ENCODE measurements at regions not wholly inside any gene's neighbourhood (a gene's known extent, or its start where the extent isn't known, plus 50 kb on each side); places are given as distances from the start of the nearest gene placed in this dataset.

DNA sequence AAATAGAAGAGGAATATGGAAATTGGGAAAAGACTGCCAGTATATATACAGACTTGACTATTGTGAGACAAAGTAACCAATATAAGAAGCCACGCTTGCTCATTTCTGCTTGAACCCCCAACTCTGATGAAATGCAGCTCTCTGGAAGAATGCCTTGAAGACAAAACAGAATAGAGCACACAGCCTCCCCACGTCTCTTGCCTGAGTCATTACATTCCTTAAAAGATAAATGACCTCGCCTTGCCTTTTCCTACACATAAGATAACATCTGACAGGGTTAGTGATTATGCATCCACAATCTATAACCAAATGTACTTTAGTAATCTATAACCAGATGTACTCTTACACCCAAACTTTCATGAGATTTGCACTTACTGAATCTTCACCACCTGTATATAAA, 141.1 kb upstream of the EEF1E1 start:
- DNase-seq = no peak
- Mint-ChIP-seq H3K27me3 (ENCODE audit: insufficient read depth) (peaks cover 3% of the 10 kb centered on the region; the same call in 1 of the 2 replicates), H3K9me3 (no peaks in the 10 kb centered on the region), H3K4me1 (ENCODE audit: low read depth) (peaks cover 12% of the 10 kb centered on the region), H3K4me3 (no peak overlapping the region), H3K36me3 (ENCODE audit: low read depth) (no peaks in the 10 kb centered on the region), H3K27ac (no peak overlapping the region)
- TF ChIP-seq, protein P1, sequence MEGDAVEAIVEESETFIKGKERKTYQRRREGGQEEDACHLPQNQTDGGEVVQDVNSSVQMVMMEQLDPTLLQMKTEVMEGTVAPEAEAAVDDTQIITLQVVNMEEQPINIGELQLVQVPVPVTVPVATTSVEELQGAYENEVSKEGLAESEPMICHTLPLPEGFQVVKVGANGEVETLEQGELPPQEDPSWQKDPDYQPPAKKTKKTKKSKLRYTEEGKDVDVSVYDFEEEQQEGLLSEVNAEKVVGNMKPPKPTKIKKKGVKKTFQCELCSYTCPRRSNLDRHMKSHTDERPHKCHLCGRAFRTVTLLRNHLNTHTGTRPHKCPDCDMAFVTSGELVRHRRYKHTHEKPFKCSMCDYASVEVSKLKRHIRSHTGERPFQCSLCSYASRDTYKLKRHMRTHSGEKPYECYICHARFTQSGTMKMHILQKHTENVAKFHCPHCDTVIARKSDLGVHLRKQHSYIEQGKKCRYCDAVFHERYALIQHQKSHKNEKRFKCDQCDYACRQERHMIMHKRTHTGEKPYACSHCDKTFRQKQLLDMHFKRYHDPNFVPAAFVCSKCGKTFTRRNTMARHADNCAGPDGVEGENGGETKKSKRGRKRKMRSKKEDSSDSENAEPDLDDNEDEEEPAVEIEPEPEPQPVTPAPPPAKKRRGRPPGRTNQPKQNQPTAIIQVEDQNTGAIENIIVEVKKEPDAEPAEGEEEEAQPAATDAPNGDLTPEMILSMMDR (IDR thresholded peaks at IDR 0.05) = no peak

DNA sequence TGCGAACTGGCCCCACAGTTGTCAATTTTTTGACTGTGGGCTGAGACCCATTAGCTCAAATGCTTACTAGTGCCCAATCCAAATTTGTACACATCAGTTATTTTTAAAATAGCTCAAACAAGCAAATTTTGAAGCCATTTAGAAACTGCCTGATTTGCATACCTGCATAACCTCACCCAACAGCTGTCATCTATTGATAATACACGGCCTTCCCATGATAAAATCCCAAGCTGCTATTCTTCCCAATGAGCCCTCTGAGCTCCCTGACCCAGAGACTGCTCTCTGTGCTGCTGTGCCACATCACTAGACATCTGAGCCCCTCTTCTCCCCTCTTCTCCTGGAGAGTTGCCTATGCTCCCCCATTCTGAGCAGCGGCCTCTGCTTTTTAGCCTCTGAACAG, 140.5 kb upstream of the EEF1E1 start:
- Mint-ChIP-seq H3K27ac (no peak overlapping the region), H3K9me3 (no peaks in the 10 kb centered on the region), H3K4me3 (no peak overlapping the region), H3K27me3 (ENCODE audit: insufficient read depth) (peaks cover 3% of the 10 kb centered on the region), H3K36me3 (ENCODE audit: low read depth) (no peaks in the 10 kb centered on the region), H3K4me1 (ENCODE audit: low read depth) (peaks cover 12% of the 10 kb centered on the region)
- TF ChIP-seq, protein P1 (IDR thresholded peaks at IDR 0.05) = no peak
- no peak for DNase-seq

GRCh38 chr6:8240301-8240700, 138.0 kb upstream of the EEF1E1 start:
- Mint-ChIP-seq H3K27ac (no peak overlapping the region), H3K4me1 (ENCODE audit: low read depth) (peaks cover 12% of the 10 kb centered on the region)

GRCh38 chr6:8238773-8239683, 136.7 kb upstream of the EEF1E1 start:
- Mint-ChIP-seq H3K36me3 (ENCODE audit: low read depth) (no peaks in the 10 kb centered on the region), H3K9me3 (no peaks in the 10 kb centered on the region), H3K27me3 (ENCODE audit: insufficient read depth) (peaks cover 3% of the 10 kb centered on the region), H3K4me3 (no peak overlapping the region), H3K4me1 (ENCODE audit: low read depth) (peaks cover 12% of the 10 kb centered on the region), H3K27ac (no peak overlapping the region)
- TF ChIP-seq, protein P1 (IDR thresholded peaks at IDR 0.05) = no peak
- no peak for DNase-seq

More at GRCh38 chr6:8240301-8240700, 138.0 kb upstream of the EEF1E1 start:
- H3K36me3 Mint-ChIP-seq (ENCODE audit: low read depth) = no peaks in the 10 kb centered on the region
- TF ChIP-seq, protein P1 (IDR thresholded peaks at IDR 0.05) = no peak
- no peaks in the 10 kb centered on the region for H3K9me3 Mint-ChIP-seq
- H3K4me3 Mint-ChIP-seq = no peak overlapping the region
- H3K27me3 Mint-ChIP-seq (ENCODE audit: insufficient read depth) = peaks cover 3% of the 10 kb centered on the region
- no peak for DNase-seq

GRCh38 chr6:8237668-8238067, 135.3 kb upstream of the EEF1E1 start:
- H3K9me3 Mint-ChIP-seq = no peaks in the 10 kb centered on the region
- no peak overlapping the region for H3K4me3 Mint-ChIP-seq
- no peaks in the 10 kb centered on the region for H3K4me1 Mint-ChIP-seq (ENCODE audit: low read depth)
- TF ChIP-seq, protein P1 (IDR thresholded peaks at IDR 0.05) = no peak
- H3K27ac Mint-ChIP-seq = no peak overlapping the region
- no peak for DNase-seq
- no peaks in the 10 kb centered on the region for H3K36me3 Mint-ChIP-seq (ENCODE audit: low read depth)
- H3K27me3 Mint-ChIP-seq (ENCODE audit: insufficient read depth) = peaks cover 3% of the 10 kb centered on the region

Measured in HFFc6 (cell line).